ENCODE measurements at regions not wholly inside any gene's neighbourhood (a gene's known extent, or its start where the extent isn't known, plus 50 kb on each side); places are given as distances from the start of the nearest gene placed in this dataset.

DNA sequence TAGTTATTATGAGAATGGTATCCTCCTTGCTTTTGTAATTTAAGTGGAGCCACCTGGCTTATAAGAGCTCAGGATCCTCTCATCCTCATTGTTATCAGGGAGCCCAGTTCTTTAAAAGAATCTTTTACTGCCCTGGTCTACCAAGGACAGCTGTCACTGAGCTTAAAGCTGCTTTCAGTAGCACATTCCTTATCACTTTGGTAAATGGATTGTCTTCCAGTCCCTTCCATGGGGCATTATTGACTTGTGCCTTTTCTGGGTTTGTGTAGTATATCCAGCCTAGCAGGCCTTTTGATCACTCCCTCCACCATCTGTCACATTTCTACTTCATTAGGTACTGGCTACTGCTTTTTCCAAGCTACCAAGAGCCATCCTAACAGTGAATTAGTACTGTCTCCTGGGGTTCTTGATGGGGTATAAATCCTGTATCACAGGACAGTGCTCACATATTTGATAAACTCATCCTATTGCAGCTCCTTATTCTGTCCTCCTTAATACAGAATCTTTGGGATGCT is 208.9 kb downstream of the TMEM26 start:
- TF ChIP-seq, protein P1, sequence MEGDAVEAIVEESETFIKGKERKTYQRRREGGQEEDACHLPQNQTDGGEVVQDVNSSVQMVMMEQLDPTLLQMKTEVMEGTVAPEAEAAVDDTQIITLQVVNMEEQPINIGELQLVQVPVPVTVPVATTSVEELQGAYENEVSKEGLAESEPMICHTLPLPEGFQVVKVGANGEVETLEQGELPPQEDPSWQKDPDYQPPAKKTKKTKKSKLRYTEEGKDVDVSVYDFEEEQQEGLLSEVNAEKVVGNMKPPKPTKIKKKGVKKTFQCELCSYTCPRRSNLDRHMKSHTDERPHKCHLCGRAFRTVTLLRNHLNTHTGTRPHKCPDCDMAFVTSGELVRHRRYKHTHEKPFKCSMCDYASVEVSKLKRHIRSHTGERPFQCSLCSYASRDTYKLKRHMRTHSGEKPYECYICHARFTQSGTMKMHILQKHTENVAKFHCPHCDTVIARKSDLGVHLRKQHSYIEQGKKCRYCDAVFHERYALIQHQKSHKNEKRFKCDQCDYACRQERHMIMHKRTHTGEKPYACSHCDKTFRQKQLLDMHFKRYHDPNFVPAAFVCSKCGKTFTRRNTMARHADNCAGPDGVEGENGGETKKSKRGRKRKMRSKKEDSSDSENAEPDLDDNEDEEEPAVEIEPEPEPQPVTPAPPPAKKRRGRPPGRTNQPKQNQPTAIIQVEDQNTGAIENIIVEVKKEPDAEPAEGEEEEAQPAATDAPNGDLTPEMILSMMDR (IDR thresholded peaks at IDR 0.05), result no peak
- TF ChIP-seq POLR2A (IDR thresholded peaks at IDR 0.05), result no peak

Measured in right lobe of liver (tissue), 4 donors.